SHP77 (cell line): ENCODE measurements at regions not wholly inside any gene's neighbourhood (a gene's known extent, or its start where the extent isn't known, plus 50 kb on each side); places are given as distances from the start of the nearest gene placed in this dataset.
A peak's percentile ranks its signal among the peaks of the same experiment; 100 is the strongest.

Source experiments
- DNase-seq, 2 experiments: peaks; one replicate each; lab custom pipeline; 2025; lab: John Stamatoyannopoulos, UW

DNA sequence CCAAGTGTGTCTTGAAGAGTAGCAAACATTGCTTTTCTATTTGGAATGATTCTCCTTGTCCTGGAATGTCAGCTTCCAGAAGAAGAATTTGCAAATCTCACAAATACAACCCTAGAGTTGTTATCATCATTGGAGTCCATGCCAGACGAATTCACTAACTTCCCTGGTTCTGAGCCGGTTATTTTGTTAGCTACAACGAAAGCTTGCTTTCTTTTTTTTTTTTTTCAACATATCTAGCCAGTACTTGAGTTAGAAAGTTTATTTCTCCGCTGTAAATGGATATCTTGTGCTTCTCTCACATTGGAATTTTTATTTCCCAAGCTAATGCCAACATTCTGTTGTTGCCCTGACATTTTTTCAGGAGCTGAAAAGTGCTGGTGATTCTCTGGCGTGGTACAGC lies 138.1 kb upstream of the POM121L12 start:
- DNase-seq = no peak

GRCh38 chr7:52877240-52877639 lies 158.2 kb upstream of the POM121L12 start:
- no peak for DNase-seq

DNA sequence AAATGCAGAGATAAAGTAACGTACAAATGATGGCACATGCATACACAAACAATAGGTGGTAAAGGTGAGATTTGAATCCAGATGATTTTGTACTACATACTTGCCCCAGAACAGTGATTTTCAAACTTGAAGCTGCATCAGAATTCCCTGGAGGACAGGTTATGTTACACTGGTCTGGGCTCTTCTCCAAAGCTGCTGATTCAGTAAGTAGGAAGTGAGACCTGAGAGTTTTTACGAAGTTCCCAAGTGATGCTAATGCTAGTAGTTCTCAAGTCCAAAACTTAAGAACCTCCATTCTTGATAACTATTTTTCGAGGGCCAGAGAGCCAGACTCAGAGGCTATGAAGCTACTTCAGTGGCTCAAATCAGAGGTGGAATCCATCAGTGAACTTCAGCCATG lies 159.0 kb upstream of the POM121L12 start:
- no peak for DNase-seq

GRCh38 chr7:52863652-52864051 lies 171.8 kb upstream of the POM121L12 start:
- DNase-seq = no peak

DNA sequence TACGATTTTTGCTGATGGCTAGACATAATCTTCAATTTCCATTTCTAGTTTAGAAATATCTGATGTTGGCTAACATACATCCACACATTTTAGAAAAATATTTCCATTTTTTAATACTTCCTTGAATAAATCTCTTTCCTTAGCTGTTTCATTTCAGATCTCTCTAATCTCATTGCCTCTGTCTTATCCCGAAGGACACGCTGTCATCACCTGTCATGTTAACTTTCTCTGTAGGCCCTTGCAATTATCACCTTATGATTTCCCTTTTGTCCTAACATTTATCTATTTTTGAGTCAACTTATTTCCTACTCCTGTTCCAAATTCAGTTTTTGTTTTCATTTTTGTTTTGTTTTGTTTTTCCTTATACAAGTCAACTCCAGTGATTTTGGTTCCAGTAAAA lies 173.1 kb upstream of the POM121L12 start:
- no peak for DNase-seq

DNA sequence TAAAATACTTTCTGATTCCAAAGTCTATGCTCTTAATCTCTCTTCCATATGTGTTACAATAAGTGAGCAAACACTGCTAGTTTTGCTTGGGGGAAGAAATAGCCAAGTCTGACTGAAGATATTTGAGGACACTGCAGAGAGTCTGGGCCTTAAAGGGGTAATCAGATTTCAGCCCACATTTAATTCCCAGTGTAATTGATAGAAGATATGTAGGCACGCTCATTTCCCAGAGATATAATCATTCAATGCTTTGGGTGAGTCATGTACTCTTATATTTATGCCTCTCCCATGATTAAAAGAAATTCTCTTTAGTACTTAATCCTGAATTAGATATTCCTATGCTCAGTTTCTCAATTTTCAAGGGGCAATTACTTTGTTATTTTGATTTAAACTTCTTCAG lies 178.1 kb upstream of the POM121L12 start:
- no peak for DNase-seq

DNA sequence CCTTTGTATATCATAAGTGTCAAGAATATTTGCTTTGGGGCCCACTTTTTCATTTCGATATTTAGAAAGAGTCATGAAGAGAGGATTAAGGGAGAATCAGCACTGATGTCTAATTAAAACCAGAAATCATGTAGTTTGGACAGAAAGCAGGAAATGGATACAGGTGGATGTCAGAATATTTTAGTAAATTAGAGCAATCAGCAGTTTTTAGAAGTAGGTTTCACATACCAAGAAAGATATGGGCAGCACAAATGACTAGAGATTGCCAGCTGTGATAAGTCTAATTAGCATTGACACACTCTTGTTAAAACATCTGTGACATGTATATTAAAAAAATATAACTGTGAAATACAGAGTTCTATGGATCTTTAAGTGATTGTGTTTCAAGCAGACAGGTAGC lies 180.8 kb upstream of the POM121L12 start:
- no peak for DNase-seq

- DNase-seq = no peak
Measured at GRCh38 chr7:52851547-52851946, 183.9 kb upstream of the POM121L12 start.

DNA sequence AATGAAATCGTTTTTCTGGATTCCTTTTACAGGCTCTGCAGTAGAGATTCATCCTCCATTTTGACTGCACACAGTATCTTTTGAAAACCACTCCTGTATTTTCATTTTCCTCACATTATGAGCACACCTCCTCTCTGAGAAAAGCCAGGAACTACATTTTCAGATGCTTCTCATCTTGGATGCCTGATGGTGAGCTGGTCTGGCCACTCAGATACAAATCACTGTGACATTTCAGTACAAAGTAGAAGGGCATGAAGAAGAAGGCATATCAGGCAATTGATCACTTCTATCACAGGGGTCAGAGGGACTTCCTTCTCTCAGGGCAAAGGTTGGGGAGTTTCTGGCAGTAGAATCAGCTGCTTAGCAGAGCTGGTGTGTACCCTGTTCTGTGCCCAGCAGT lies 192.0 kb upstream of the POM121L12 start:
- DNase-seq = no peak

DNA sequence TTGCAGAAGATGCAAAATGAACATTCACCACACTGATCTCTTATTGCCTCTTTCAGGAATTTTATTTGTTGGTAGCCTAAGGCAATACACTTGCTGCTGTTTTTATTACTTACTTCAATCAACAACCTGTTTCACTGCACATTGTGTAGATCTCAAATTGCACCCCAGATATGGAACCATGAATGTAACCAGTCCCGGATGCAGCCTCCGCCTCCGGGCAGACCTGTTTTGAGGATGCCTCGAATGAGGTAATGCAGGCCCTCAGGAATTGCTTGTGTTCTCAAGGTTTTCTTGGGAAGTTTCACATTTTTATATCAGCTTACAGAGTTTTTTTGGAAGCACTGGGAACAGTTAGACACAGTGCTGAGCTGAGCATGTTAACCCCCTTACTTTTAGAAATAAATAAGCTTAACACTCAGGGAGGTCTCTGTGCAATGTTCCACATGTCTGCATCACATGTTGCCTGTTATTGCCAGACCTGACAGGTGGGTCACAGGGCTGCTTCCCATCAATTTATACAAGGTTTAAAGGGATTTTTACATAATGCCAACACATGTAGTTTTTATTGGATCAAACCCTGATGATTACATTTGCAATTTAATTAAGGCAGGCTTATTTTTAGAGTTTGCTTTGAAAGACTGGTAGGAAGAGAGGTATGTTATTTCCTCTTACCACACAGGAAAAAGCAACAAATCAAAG lies 193.1 kb upstream of the POM121L12 start:
- DNase-seq = no peak

GRCh38 chr7:52838981-52839411 lies 196.4 kb upstream of the POM121L12 start:
- DNase-seq = no peak

GRCh38 chr7:52831321-52831720 lies 204.1 kb upstream of the POM121L12 start:
- no peak for DNase-seq

DNA sequence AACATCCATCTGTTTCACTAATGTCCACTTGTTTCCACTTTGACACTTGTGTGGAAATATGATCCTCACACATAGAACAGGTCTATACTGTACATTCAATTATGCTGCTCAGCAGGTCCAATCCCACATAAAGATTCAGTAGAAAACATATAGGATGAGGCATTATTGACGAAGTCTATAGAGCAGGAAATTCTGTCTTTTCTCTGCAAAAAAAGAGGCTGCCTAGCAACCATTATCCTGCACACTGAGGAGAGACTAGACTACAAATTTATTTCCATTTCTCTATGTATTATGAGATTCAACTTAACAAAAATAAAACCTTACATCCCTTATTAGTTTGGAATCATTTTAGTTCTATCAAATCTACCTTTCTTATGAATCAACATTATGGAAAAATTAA lies 204.6 kb upstream of the POM121L12 start:
- no peak for DNase-seq

- DNase-seq = no peak
Measured at GRCh38 chr7:52826515-52827265, 208.7 kb upstream of the POM121L12 start.

GRCh38 chr7:52825611-52826010 lies 209.8 kb upstream of the POM121L12 start:
- no peak for DNase-seq

- no peak for DNase-seq
Measured at GRCh38 chr7:52811537-52811936, 223.9 kb upstream of the POM121L12 start.

DNA sequence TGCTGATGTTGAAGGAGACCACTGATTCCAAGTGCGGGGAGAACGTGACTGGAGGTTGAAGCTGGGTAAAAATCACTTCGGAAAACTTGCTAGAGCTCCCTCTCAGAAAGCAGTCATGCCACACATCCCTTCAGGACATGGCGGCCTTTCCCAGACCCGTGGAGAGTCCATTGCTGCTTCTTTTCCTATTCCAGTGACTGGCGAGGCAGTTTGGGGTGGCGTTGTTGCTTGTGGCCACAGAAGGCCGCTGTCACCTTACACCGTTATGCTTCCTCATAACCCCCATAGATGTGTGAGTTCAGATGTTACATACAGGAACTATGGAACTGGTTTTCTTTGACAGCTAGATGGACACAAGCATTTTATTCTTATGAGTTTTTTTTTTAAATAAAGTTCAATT lies 235.6 kb upstream of the POM121L12 start:
- peak in 1 of 2 experiments; percentile 22 for DNase-seq

DNA sequence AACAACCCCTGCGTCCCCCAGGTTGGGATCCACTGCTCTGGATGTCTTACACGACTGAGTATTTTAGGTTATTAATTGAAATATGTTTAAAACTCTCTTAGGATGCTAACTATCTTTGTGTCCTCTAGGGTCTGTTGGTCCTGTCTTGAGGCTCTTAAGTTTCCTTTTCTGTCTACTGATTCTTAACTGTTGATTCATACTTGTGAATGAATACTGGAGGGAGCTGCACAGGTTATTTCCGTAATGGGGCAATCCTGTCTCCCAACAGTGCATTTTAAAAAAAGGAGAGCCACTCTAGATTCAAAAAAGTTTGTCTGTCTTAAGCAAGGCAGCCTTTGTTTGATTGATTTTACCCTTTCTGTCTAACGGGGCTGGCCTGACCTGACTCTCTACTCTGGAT lies 237.6 kb upstream of the POM121L12 start:
- no peak for DNase-seq

GRCh38 chr7:52794621-52795020 lies 240.8 kb upstream of the POM121L12 start:
- no peak for DNase-seq

DNA sequence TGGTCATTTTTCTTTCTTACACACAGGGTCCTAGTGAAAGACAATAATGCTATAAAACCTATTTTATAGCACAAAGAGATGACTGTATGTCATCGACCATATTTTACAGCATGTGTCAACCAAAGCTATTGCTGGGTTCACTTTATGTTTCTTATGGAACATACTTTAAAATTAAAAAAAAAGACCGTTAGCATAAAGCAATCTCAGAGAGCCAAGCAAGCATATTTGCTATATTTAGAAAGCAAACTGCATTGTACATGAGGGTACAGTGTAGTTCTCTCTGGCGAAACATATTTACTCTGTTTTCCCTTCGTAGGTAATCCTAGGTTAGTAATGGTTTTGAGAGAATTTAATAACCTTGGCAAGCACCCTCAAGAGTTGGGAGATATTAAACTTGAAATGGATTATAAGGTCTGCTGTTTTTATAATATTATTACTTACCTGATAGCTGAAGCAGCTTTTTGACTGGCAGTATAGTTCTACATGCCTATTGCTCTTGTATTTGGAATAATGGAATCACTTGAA lies 244.2 kb upstream of the POM121L12 start:
- DNase-seq = no peak

- no peak for DNase-seq
Measured at GRCh38 chr7:52786174-52786573, 249.3 kb upstream of the POM121L12 start.

GRCh38 chr7:52782348-52782747 lies 253.1 kb upstream of the POM121L12 start:
- no peak for DNase-seq

- DNase-seq = no peak
Measured at GRCh38 chr7:52781250-52781649, 254.2 kb upstream of the POM121L12 start.
